Peyer's patch (tissue), 4 donors: ENCODE measurements at regions not wholly inside any gene's neighbourhood (a gene's known extent, or its start where the extent isn't known, plus 50 kb on each side); places are given as distances from the start of the nearest gene placed in this dataset.

Source experiments
- POLR2A ChIP-seq, 2 donors: fragments of 450-650 bp; IDR thresholded peaks; one replicate each; pipeline ENCODE4 v1.5.1; 2017; ENCODE audit warnings: antibody characterized with exemption in 2 of 2, mild to moderate bottlenecking in 2 of 2, moderate library complexity in 2 of 2
- TF ChIP-seq, protein P1 (sequence below), 6 experiments: fragments of 450-650 bp in 4 of 6; fragments of 200-600 bp in 2 of 6; sonication (generic) in 1 of 6; IDR thresholded peaks; one replicate each; pipeline ENCODE4 v1.5.1; 2017 to 2019; ENCODE audit warnings: antibody characterized with exemption in 6 of 6, mild to moderate bottlenecking in 3 of 6, moderate library complexity in 1 of 6

DNA sequence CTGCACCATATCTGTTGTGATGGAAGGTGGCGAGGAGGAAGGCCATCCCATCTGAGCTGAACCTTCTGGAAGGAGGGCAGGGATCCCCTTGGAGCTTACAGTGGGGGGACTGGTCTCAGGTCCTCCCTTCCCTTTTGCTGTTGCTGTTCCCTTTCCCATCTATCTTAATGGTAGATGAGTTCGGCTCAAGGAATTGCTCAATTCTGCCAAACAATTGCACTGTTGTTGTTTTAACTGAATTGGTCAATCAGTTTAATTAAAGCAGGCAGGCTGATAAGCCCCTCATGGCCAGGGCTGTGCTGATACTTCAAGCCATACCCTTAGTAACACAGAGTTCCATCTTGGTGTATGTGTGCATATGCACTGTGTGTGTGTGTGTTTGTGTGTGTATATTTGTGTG, 220.4 kb upstream of the FOXF1 start:
- TF ChIP-seq, protein P1, sequence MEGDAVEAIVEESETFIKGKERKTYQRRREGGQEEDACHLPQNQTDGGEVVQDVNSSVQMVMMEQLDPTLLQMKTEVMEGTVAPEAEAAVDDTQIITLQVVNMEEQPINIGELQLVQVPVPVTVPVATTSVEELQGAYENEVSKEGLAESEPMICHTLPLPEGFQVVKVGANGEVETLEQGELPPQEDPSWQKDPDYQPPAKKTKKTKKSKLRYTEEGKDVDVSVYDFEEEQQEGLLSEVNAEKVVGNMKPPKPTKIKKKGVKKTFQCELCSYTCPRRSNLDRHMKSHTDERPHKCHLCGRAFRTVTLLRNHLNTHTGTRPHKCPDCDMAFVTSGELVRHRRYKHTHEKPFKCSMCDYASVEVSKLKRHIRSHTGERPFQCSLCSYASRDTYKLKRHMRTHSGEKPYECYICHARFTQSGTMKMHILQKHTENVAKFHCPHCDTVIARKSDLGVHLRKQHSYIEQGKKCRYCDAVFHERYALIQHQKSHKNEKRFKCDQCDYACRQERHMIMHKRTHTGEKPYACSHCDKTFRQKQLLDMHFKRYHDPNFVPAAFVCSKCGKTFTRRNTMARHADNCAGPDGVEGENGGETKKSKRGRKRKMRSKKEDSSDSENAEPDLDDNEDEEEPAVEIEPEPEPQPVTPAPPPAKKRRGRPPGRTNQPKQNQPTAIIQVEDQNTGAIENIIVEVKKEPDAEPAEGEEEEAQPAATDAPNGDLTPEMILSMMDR (IDR thresholded peaks at IDR 0.05): no peak
- no peak for TF ChIP-seq POLR2A (IDR thresholded peaks at IDR 0.05)
